ENCODE measurements at regions not wholly inside any gene's neighbourhood (a gene's known extent, or its start where the extent isn't known, plus 50 kb on each side); places are given as distances from the start of the nearest gene placed in this dataset.

- Histone ChIP-seq H3K4me2 (ENCODE audit: low read depth, low read length) (no peak overlapping the region), H3K79me2 (ENCODE audit: insufficient read depth, low read length) (no peaks in the 10 kb centered on the region), H3K4me1 (ENCODE audit: insufficient read depth, low read length) (no peaks in the 10 kb centered on the region), H3K9ac (ENCODE audit: insufficient read depth, low read depth, low read length) (no peak overlapping the region), H3K4me3 (replicated peaks in 1 of 3; ENCODE audit: insufficient read depth in 1 of 3, low read depth in 2 of 3, low read length in 3 of 3) (no peak overlapping the region), H3K27ac (ENCODE audit: extremely low read length, insufficient read depth, low read length) (no peak overlapping the region), H3K27me3 (ENCODE audit: control insufficient read depth in 1 of 2, insufficient read depth in 2 of 2, low read length in 2 of 2) (no peaks in the 10 kb centered on the region), H3K36me3 (replicated peaks in 1 of 2; ENCODE audit: control insufficient read depth in 1 of 2, insufficient read depth in 2 of 2, low read length in 2 of 2) (no peaks in the 10 kb centered on the region), H2AFZ (ENCODE audit: low read length) (no peak overlapping the region), H4K20me1 (ENCODE audit: insufficient read depth, low read length) (no peaks in the 10 kb centered on the region), H3K9me3 (ENCODE audit: low read length) (no peaks in the 10 kb centered on the region)
- intact Hi-C loops (cut with micrococcal nuclease; ENCODE audit: unreplicated experiment) (no loop called here), in situ Hi-C loops (cut with HindIII; ENCODE audit: extremely low pct_ligation_motif_present, low pct_unique_long_range_greater_than_20kb) (no loop called here)
- CTCF ChIA-PET (ENCODE audit: low intra/inter-chr PET ratio, low total read pairs): no interaction called here
- WGBS (ENCODE audit: low lambda C conversion rate): 71% methylated on average over 2 of the region's 3 CpGs
- BruUV-seq (replicated peaks): no TSS peak
- FAIRE-seq (no peak), ATAC-seq (no peak), DNase-seq (ENCODE audit: low spot score) (no peak)
- POLR2A ChIA-PET: no interaction called here
- TF ChIP-seq WIZ (CRISPR knock-in tag; IDR thresholded peaks at IDR 0.05) (no peak), SMYD3 (CRISPR knock-in tag; IDR thresholded peaks at IDR 0.05) (no peak), SNAPC4 (CRISPR knock-in tag; IDR thresholded peaks at IDR 0.05) (no peak), ZNF530 (CRISPR knock-in tag; IDR thresholded peaks at IDR 0.05; ENCODE audit: low read depth) (no peak), ARID2 (CRISPR knock-in tag; IDR thresholded peaks at IDR 0.05; ENCODE audit: borderline replicate concordance) (no peak), NR3C1 (CRISPR knock-in tag; IDR thresholded peaks at IDR 0.05) (no peak), AFF4 (CRISPR knock-in tag; IDR thresholded peaks at IDR 0.05) (no peak)
These were observed 282.1 kb downstream of the NFIB start for GRCh38 chr9:14031810-14032209.
